HEK293T (cell line): ENCODE measurements at regions not wholly inside any gene's neighbourhood (a gene's known extent, or its start where the extent isn't known, plus 50 kb on each side); places are given as distances from the start of the nearest gene placed in this dataset.

Experiments
- FOXA1 ChIP-seq: fragments of 450-650 bp; IDR thresholded peaks from 2 replicates; pipeline ENCODE4 v1.6.1; 2016; ENCODE audit warnings: mild to moderate bottlenecking
- HDGF ChIP-seq: fragments of 450-650 bp; IDR thresholded peaks from 2 replicates; pipeline ENCODE4 v1.6.1; 2017; ENCODE audit warnings: antibody characterized with exemption, borderline replicate concordance
- L3MBTL2 ChIP-seq: fragments of 450-650 bp; conservative IDR thresholded peaks from 2 replicates; pipeline ENCODE4 v1.6.1; 2016; ENCODE audit warnings: mild to moderate bottlenecking
- SP1 ChIP-seq: fragments of 450-650 bp; IDR thresholded peaks from 2 replicates; pipeline ENCODE4 v1.6.1; 2017

GRCh38 chr20:50386641-50386960 lies 123.6 kb upstream of the PTPN1 start:
- TF ChIP-seq HDGF (no peak), FOXA1 (no peak), L3MBTL2 (no peak), SP1 (no peak)
